HG03342 (cell line): ENCODE measurements at regions not wholly inside any gene's neighbourhood (a gene's known extent, or its start where the extent isn't known, plus 50 kb on each side); places are given as distances from the start of the nearest gene placed in this dataset.

Experiments
- ATAC-seq: cut with Tn5 transposase; IDR thresholded peaks from one replicate; pipeline ENCODE4 v1.9.1; 2021; ENCODE audit warnings: mild to moderate bottlenecking, moderate library complexity; ENCODE audit not compliant: unreplicated experiment

GRCh38 chr1:201655243-201655642 is 116.3 kb downstream of the NAV1 start:
- ATAC-seq: no peak

GRCh38 chr1:201655910-201656309 is 117.0 kb downstream of the NAV1 start:
- no peak for ATAC-seq

DNA sequence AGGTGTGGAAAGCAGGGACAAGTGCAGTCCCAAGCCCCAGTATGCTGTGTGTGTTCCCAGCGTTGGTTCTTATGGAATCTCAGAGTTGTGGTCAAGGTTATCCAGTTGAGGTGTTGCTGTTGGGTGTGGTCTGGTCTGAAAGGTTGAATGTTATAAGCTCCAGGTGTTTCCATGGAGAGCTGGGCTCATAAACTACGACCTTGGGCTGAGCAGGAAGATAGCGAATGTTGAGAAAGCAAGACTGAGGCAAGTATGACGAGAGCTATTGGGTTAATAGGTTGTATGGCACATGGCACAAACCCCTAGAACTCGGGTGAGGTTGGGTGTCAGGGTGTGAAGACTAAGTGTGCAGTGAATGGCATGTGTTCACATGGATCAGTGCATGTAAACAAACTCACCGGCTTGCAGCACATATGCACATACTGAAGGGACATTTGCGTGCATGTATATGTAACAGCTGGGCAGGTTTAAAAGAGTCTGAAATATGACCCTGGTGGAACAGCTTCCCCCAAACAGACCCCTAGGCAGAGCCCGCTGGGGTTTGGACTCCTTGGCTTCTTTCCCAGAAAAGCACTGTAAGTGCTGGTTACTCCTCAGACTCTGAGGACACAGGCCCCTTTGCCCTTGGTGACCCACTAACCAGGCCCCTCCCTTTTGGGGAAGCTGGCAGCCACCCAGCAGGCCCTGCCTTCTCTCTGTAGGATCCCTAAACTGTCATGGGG is 117.5 kb downstream of the NAV1 start:
- no peak for ATAC-seq

DNA sequence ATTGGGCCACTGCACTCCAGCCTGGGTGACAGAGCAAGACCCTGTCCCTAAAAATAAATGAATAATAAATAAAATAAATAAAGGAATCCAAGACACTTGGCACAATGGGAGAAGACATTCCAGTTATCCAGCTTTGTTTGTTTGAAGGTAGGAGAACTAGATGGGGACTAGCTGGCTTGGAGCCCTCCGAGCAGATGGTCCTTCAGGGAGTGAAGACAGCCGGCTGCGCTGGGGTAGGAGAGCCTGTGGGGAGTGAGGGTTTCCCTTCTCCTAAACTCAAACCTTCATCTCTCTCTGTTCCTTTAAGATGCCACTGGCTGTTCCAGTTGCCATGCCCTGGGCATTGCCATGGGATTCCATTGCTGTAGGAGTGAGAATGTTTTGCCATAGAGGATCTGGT is 120.6 kb downstream of the NAV1 start:
- ATAC-seq: no peak

- ATAC-seq: no peak
Observed at GRCh38 chr1:201660931-201661822, 122.2 kb downstream of the NAV1 start.

DNA sequence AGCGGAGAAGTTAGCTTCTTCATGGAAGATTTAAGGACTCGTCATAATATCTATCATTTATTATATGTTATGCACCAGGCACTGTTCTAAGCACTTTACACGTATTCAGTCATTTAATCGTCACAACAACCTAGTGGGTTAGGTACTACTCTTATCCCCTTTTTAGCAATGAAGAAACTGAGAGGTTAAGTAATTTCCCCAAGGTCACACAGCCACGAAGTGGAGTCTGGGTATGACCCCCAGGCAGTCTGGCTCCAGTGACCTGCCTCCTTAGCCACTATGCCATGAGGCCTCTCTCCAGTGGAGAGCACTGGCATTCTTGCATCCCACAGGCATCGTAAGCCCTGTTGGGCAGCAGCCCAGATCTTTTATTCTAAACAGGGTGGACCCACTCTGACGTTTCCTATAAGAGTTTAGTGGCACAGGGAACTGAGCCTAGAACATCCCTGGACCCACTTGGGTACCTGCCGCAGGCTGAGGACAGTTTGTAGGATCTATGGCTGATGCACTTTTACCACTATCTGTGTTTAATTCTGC is 123.0 kb downstream of the NAV1 start:
- ATAC-seq: no peak

- no peak for ATAC-seq
Observed at GRCh38 chr1:201662646-201663045, 123.7 kb downstream of the NAV1 start.

- ATAC-seq: no peak
Observed at GRCh38 chr1:201663491-201664113, 124.7 kb downstream of the NAV1 start.

DNA sequence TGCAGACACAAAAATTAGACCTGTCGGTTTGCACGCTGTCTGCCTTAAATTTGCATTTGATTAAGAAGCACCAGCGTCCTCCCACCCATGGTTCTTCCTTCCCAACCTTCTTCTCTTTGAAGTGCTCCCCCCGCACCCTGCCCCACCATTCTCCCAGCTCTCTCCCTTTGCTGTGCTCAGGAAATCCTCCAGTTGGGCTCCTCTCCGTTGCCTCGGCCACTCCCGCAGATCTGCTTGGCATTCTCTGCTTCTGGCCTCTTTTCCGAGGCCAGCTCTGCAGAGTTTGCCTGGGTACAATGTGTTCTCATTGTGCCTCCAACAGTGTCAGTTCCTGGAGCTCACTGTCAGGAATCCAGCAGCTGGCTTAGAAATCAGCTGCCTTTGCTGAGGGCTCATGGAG is 126.1 kb downstream of the NAV1 start:
- ATAC-seq: no peak

DNA sequence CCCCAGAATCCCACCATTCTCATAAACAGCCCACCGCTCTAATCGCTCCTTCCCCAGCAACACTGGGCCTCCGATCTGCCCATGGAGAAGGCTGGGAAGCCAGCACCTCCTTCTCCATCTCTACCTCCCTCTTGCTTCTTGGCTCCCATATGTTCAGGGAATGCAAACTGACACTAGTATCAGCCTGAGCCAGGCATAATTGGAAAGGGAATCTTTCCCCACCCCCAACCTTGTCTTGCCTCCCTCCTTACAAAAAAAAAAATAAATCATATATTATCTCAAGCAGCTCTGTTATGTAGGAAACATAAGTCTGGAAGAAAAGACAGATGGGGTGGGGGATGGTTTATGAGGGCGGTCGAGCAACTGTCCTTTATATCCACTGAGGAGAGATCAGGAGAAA is 127.2 kb downstream of the NAV1 start:
- ATAC-seq: no peak

GRCh38 chr1:201666645-201667044 is 127.7 kb downstream of the NAV1 start:
- no peak for ATAC-seq

- ATAC-seq: no peak
Observed at GRCh38 chr1:201667479-201667878, 128.6 kb downstream of the NAV1 start.

DNA sequence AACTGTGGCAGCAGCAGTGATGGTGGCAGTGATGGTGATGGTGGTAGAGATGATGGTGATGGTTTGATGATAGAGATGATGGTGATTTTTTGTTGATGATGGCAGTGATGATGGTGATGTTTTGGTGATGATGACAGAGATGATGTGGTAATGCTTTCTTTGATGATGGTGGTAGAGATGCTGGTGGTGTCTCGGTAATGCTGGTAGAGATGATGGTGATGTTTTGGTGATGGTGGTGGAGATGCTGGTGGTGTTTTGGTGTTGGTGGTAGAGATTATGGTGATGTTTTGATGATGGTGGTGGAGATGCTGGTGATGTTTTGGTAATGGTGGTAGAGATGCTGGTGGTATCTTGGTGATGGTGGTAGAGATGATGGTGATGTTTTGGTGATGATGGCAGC is 131.6 kb downstream of the NAV1 start:
- no peak for ATAC-seq

GRCh38 chr1:201672685-201673084 is 133.8 kb downstream of the NAV1 start:
- ATAC-seq: no peak

DNA sequence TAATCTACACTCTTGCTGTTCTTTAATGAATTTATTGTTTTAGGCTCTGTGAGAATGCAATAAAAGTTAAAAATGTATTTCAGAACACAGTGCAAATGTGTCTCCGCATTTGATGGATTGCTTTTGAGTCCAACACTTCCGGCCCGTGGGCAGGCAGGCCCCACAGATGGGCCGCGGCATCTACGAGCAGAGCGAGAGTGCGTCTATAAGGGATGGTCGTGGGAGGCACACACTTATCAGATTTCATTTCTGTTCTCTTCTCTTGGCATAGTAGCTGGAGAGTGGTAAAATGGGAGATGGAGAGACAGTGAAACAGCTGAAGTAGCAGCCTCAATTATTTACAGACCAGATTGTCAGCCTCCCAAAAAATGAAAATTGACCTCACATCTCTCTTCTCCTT is 134.2 kb downstream of the NAV1 start:
- no peak for ATAC-seq

- no peak for ATAC-seq
Observed at GRCh38 chr1:201673915-201674314, 135.0 kb downstream of the NAV1 start.

- no peak for ATAC-seq
Observed at GRCh38 chr1:201675143-201675542, 136.2 kb downstream of the NAV1 start.

DNA sequence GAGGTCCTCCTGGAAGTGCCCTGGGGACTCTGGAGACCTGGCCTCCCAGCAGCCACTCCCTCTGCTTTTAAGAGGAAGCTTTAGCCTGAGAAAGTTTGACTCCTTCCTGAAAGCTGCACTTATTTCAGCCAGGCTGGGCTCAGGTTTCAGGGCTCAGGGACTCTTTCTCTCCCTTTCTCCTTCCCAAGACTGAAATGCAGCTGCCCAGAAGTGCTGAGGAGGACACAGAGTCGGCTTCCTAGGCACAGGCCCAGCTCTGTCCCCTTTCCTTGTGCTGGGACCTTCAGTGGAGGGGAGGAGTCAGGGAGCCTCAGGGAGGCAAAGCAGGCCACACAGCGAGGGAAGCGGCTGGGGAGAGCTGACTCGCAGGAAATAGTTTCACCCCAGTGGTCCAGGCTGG is 137.3 kb downstream of the NAV1 start:
- no peak for ATAC-seq

DNA sequence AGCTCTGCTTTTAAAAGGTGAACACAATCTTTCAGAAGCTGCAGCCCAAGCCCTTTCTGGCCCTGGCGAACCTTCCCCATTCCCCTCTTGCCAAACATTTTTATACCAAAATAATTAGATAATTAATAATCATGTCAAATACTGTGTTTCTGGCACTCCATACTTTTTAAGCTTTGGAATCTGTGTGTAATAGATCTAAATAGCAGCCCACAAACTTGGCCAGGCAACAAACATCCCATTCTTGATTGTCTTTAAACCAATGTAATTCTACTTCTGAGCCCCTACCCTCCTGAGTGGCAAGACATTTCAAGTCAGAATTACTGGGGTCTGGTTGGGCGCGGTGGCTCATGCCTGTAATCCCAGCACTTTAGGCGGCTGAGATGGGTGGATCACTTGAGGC is 137.7 kb downstream of the NAV1 start:
- ATAC-seq: no peak

- ATAC-seq: no peak
Observed at GRCh38 chr1:201678264-201679101, 139.6 kb downstream of the NAV1 start.

DNA sequence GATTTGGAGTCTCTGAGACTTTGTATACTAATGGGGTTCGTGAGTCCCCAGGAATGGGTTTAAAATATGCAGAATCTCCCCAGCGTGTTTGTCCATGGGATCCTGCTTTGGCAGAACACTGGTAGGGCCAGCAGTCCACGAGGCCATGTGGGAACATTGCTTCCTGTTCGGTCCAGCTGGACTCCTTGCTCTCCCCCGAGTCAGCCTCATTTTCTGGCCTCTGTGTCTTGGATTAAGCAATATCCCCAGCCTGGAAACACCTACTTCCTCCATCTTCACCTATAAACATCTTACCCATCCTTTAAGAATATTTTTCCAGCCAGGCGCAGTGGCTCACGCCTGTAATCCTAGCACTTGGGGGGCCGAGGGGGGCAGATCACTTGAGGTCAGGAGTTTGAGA is 142.4 kb downstream of the NAV1 start:
- ATAC-seq: no peak
